Loucy (cell line): ENCODE measurements at regions not wholly inside any gene's neighbourhood (a gene's known extent, or its start where the extent isn't known, plus 50 kb on each side); places are given as distances from the start of the nearest gene placed in this dataset.

Experiments
- H2AFZ ChIP-seq: fragments of 200-600 bp; sonication (generic); 2 replicates; pipeline ENCODE4 v1.6.0; 2016; ENCODE audit warnings: antibody characterized with exemption, mild to moderate bottlenecking, low read length, moderate library complexity
- H3F3A ChIP-seq: fragments of 200-600 bp; 2 replicates; pipeline ENCODE4 v1.6.0; 2016; ENCODE audit warnings: antibody characterized with exemption, low read depth, mild to moderate bottlenecking
- H3K27me3 ChIP-seq: fragments of 200-600 bp; sonication (generic); 2 replicates; pipeline ENCODE4 v1.6.1; 2014; ENCODE audit warnings: low read length, mild to moderate bottlenecking; ENCODE audit not compliant: insufficient read depth, poor library complexity, severe bottlenecking
- H3K36me3 ChIP-seq: fragments of 200-600 bp; sonication (generic); 2 replicates; pipeline ENCODE4 v1.6.1; 2016; ENCODE audit warnings: low read length; ENCODE audit not compliant: insufficient read depth
- H3K4me1 ChIP-seq: fragments of 200-600 bp; sonication (generic); 2 replicates; pipeline ENCODE4 v1.5.1; 2014; ENCODE audit warnings: low read length, mild to moderate bottlenecking; ENCODE audit not compliant: insufficient read depth, poor library complexity, severe bottlenecking
- H3K4me2 ChIP-seq: fragments of 200-600 bp; sonication (generic); 2 replicates; pipeline ENCODE4 v1.6.0; 2014; ENCODE audit warnings: antibody characterized with exemption, low read length, low read depth, mild to moderate bottlenecking; ENCODE audit not compliant: poor library complexity, severe bottlenecking
- H3K4me3 ChIP-seq: fragments of 200-600 bp; sonication (generic); 2 replicates; pipeline ENCODE4 v1.5.1; 2014; ENCODE audit warnings: low read length, mild to moderate bottlenecking, mixed read lengths; ENCODE audit not compliant: poor library complexity, severe bottlenecking
- H3K79me2 ChIP-seq: fragments of 200-600 bp; sonication (generic); 2 replicates; pipeline ENCODE4 v1.6.1; 2014; ENCODE audit warnings: low read length; ENCODE audit not compliant: insufficient read depth
- H3K9ac ChIP-seq: fragments of 200-600 bp; sonication (generic); 2 replicates; pipeline ENCODE4 v1.6.0; 2014; ENCODE audit warnings: mild to moderate bottlenecking, low read depth, low read length, moderate library complexity; ENCODE audit not compliant: poor library complexity, severe bottlenecking
- H3K9me2 ChIP-seq: fragments of 200-600 bp; sonication (generic); replicated peaks from 2 replicates; pipeline ENCODE4 v1.6.1; 2016; ENCODE audit warnings: low read depth, low read length, mixed read lengths
- H3K9me3 ChIP-seq: fragments of 200-600 bp; sonication (generic); 2 replicates; pipeline ENCODE4 v1.6.1; 2014; ENCODE audit warnings: mild to moderate bottlenecking, antibody characterized with exemption, low read length, low read depth; ENCODE audit not compliant: insufficient read depth
- H4K20me1 ChIP-seq: fragments of 200-600 bp; sonication (generic); 2 replicates; pipeline ENCODE4 v1.6.0; 2014; ENCODE audit warnings: antibody characterized with exemption, low read length, mild to moderate bottlenecking; ENCODE audit not compliant: insufficient read depth, poor library complexity, severe bottlenecking
- EZH2phosphoT487 ChIP-seq: fragments of 200-600 bp; IDR thresholded peaks from 2 replicates; pipeline ENCODE4 v1.6.1; 2018; ENCODE audit warnings: antibody characterized with exemption, mild to moderate bottlenecking, moderate library complexity, borderline replicate concordance
- TF ChIP-seq, protein P1 (sequence below): fragments of 200-600 bp; sonication (generic); conservative IDR thresholded peaks from 2 replicates; pipeline ENCODE4 v1.5.1; 2014; ENCODE audit warnings: mild to moderate bottlenecking, antibody characterized with exemption, low read length

DNA sequence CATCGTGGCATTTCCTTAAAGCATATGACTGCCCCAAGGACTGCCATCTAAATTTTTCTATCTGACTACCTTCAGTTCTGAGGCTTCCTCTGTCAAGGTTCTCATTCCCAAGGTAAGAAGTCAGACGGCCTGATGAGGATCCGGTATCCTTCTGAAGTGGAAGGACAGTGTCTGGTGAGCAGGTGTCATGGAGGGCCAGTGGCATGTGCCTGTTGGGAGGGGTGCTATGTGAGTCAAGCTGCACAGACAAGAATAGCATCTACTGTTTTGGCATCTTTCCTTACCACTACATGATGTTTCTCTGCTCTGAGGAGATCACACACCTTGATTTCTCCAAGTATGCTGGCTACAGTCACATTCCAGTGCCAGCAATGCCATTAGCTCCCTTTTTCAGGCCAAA is 99.6 kb upstream of the RGS1 start:
- H3K9me3 ChIP-seq: no peaks in the 10 kb centered on the region
- H3K36me3 ChIP-seq: no peaks in the 10 kb centered on the region
- H3K27me3 ChIP-seq: no peaks in the 10 kb centered on the region
- no peaks in the 10 kb centered on the region for H4K20me1 ChIP-seq
- TF ChIP-seq EZH2phosphoT487: no peak
- TF ChIP-seq, protein P1, sequence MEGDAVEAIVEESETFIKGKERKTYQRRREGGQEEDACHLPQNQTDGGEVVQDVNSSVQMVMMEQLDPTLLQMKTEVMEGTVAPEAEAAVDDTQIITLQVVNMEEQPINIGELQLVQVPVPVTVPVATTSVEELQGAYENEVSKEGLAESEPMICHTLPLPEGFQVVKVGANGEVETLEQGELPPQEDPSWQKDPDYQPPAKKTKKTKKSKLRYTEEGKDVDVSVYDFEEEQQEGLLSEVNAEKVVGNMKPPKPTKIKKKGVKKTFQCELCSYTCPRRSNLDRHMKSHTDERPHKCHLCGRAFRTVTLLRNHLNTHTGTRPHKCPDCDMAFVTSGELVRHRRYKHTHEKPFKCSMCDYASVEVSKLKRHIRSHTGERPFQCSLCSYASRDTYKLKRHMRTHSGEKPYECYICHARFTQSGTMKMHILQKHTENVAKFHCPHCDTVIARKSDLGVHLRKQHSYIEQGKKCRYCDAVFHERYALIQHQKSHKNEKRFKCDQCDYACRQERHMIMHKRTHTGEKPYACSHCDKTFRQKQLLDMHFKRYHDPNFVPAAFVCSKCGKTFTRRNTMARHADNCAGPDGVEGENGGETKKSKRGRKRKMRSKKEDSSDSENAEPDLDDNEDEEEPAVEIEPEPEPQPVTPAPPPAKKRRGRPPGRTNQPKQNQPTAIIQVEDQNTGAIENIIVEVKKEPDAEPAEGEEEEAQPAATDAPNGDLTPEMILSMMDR: no peak
- no peak overlapping the region for H3K4me2 ChIP-seq
- peaks cover 7% of the 10 kb centered on the region for H3K4me1 ChIP-seq
- H3K9ac ChIP-seq: no peak overlapping the region
- no peaks in the 10 kb centered on the region for H3F3A ChIP-seq
- no peaks in the 10 kb centered on the region for H3K9me2 ChIP-seq
- no peak overlapping the region for H3K4me3 ChIP-seq
- no peak overlapping the region for H2AFZ ChIP-seq
- H3K79me2 ChIP-seq: no peaks in the 10 kb centered on the region

GRCh38 chr1:192476802-192477298 is 98.7 kb upstream of the RGS1 start:
- Histone ChIP-seq H3K9me3 (no peaks in the 10 kb centered on the region), H2AFZ (no peak overlapping the region), H3K4me2 (no peak overlapping the region), H3F3A (no peaks in the 10 kb centered on the region), H3K36me3 (no peaks in the 10 kb centered on the region), H3K9ac (no peak overlapping the region), H3K79me2 (no peaks in the 10 kb centered on the region), H3K4me3 (no peak overlapping the region), H3K27me3 (no peaks in the 10 kb centered on the region), H3K4me1 (peaks cover 7% of the 10 kb centered on the region), H3K9me2 (no peaks in the 10 kb centered on the region), H4K20me1 (no peaks in the 10 kb centered on the region)
- TF ChIP-seq EZH2phosphoT487: no peak
- TF ChIP-seq, protein P1: no peak

DNA sequence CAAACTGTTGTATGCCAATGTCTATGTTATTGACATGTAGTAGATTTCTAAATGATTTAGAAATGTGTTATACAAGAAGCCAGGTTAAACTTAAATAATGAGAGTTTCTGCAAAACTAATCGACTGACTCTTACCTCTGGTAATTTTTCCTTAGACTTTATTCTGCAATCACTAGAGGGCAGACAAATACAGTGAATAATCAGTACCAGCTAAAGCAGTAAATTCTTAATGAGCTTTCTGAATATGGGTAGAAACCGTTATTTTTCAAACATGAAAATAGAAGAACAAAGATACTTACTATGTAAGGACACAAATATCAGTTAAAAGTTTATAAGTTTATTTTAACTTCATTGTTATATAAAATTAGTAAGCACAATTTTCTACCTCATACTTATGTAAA is 97.9 kb upstream of the RGS1 start:
- H3K9me2 ChIP-seq: no peaks in the 10 kb centered on the region
- H3K27me3 ChIP-seq: no peaks in the 10 kb centered on the region
- H3K79me2 ChIP-seq: no peaks in the 10 kb centered on the region
- peaks cover 7% of the 10 kb centered on the region for H3K4me1 ChIP-seq
- no peak overlapping the region for H3K4me2 ChIP-seq
- H3F3A ChIP-seq: no peaks in the 10 kb centered on the region
- H3K4me3 ChIP-seq: no peak overlapping the region
- TF ChIP-seq EZH2phosphoT487: no peak
- TF ChIP-seq, protein P1: peak; percentile 78
- H3K9ac ChIP-seq: no peak overlapping the region
- no peaks in the 10 kb centered on the region for H3K36me3 ChIP-seq
- H2AFZ ChIP-seq: no peak overlapping the region
- no peaks in the 10 kb centered on the region for H3K9me3 ChIP-seq
- no peaks in the 10 kb centered on the region for H4K20me1 ChIP-seq
